Left ventricle myocardium superior (tissue), 1 donor: ENCODE measurements at regions not wholly inside any gene's neighbourhood (a gene's known extent, or its start where the extent isn't known, plus 50 kb on each side); places are given as distances from the start of the nearest gene placed in this dataset.

Source experiments
- ATAC-seq: fragments of 200-7000 bp; cut with Tn5 transposase; one replicate; pipeline ENCODE4 v1.9.1; 2020; ENCODE audit warnings: mild to moderate bottlenecking, moderate library complexity
- DNase-seq: peaks from one replicate; pipeline ENCODE4 v3.0.0-alpha.2; 2020
- intact Hi-C: fragments of 100-400 bp; cut with micrococcal nuclease; formaldehyde crosslinking; loops from one replicate; pipeline ENCODE4 v1.11.0; 2022
- donor health status: DM: no; HTN: yes; CAD: no; lungs with severe emphysema.

GRCh38 chr6:139588076-139588639, 213.7 kb upstream of the CITED2 start:
- DNase-seq (no peak), ATAC-seq (peak; percentile 87)
- intact Hi-C loops = no loop called here

- intact Hi-C loops = no loop called here
- DNase-seq = no peak
- no peak for ATAC-seq
These were observed 213.0 kb upstream of the CITED2 start for GRCh38 chr6:139587469-139587868.

- intact Hi-C loops = no loop called here
- ATAC-seq = no peak
- no peak for DNase-seq
These were observed 211.8 kb upstream of the CITED2 start for GRCh38 chr6:139586273-139586672.

- DNase-seq (no peak), ATAC-seq (no peak)
- intact Hi-C loops = no loop called here
These were observed 210.2 kb upstream of the CITED2 start for GRCh38 chr6:139584599-139584998.

GRCh38 chr6:139583420-139583819, 209.0 kb upstream of the CITED2 start:
- no peak for DNase-seq
- intact Hi-C loops = no loop called here
- no peak for ATAC-seq

- no peak for ATAC-seq
- intact Hi-C loops = no loop called here
- DNase-seq = no peak
These were observed 208.5 kb upstream of the CITED2 start for GRCh38 chr6:139582956-139583355.

- DNase-seq (no peak), ATAC-seq (no peak)
- intact Hi-C loops = no loop called here
These were observed 207.0 kb upstream of the CITED2 start for GRCh38 chr6:139581485-139581865.

- DNase-seq (no peak), ATAC-seq (no peak)
- intact Hi-C loops = no loop called here
These were observed 206.4 kb upstream of the CITED2 start for GRCh38 chr6:139580592-139581484.

- ATAC-seq = no peak
- intact Hi-C loops = no loop called here
- no peak for DNase-seq
These were observed 203.5 kb upstream of the CITED2 start for GRCh38 chr6:139577763-139578604.

GRCh38 chr6:139577124-139577762, 202.8 kb upstream of the CITED2 start:
- intact Hi-C loops = no loop called here
- peak; percentile 37 for ATAC-seq
- DNase-seq = peak; percentile 42

GRCh38 chr6:139572001-139572400, 197.6 kb upstream of the CITED2 start:
- intact Hi-C loops = no loop called here
- ATAC-seq (no peak), DNase-seq (no peak)

GRCh38 chr6:139570166-139570565, 195.7 kb upstream of the CITED2 start:
- intact Hi-C loops = no loop called here
- DNase-seq (no peak), ATAC-seq (no peak)

- DNase-seq = no peak
- intact Hi-C loops = no loop called here
- no peak for ATAC-seq
These were observed 195.1 kb upstream of the CITED2 start for GRCh38 chr6:139569566-139569965.

- no peak for ATAC-seq
These were observed 194.6 kb upstream of the CITED2 start for GRCh38 chr6:139568956-139569538.

GRCh38 chr6:139568151-139568955, 193.9 kb upstream of the CITED2 start:
- ATAC-seq (no peak), DNase-seq (no peak)
- intact Hi-C loops = no loop called here

More at GRCh38 chr6:139568956-139569538, 194.6 kb upstream of the CITED2 start:
- intact Hi-C loops = no loop called here
- no peak for DNase-seq

GRCh38 chr6:139567095-139567494, 192.6 kb upstream of the CITED2 start:
- DNase-seq (no peak), ATAC-seq (no peak)
- intact Hi-C loops = no loop called here

- intact Hi-C loops = no loop called here
- ATAC-seq (no peak), DNase-seq (no peak)
These were observed 191.1 kb upstream of the CITED2 start for GRCh38 chr6:139565591-139565990.

GRCh38 chr6:139557547-139557946, 183.1 kb upstream of the CITED2 start:
- intact Hi-C loops = no loop called here
- ATAC-seq (no peak), DNase-seq (no peak)
